GM18498 (cell line): ENCODE measurements at regions not wholly inside any gene's neighbourhood (a gene's known extent, or its start where the extent isn't known, plus 50 kb on each side); places are given as distances from the start of the nearest gene placed in this dataset.
A peak's percentile ranks its signal among the peaks of the same experiment; 100 is the strongest.

Experiments used
- ATAC-seq: cut with Tn5 transposase; IDR thresholded peaks from one replicate; pipeline ENCODE4 v1.9.1; 2021; ENCODE audit warnings: mild to moderate bottlenecking, moderate library complexity; ENCODE audit not compliant: unreplicated experiment

- ATAC-seq: no peak
Measured at GRCh38 chr3:67828486-67829010, 174.1 kb upstream of the SUCLG2 start.

- ATAC-seq: no peak
Measured at GRCh38 chr3:67821135-67821534, 166.7 kb upstream of the SUCLG2 start.

- ATAC-seq: no peak
Measured at GRCh38 chr3:67819447-67819846, 165.0 kb upstream of the SUCLG2 start.

GRCh38 chr3:67809370-67809935, 155.0 kb upstream of the SUCLG2 start:
- no peak for ATAC-seq

GRCh38 chr3:67808906-67809305, 154.5 kb upstream of the SUCLG2 start:
- ATAC-seq: no peak

GRCh38 chr3:67804578-67804977, 150.2 kb upstream of the SUCLG2 start:
- no peak for ATAC-seq

GRCh38 chr3:67804089-67804488, 149.7 kb upstream of the SUCLG2 start:
- ATAC-seq: no peak

GRCh38 chr3:67798412-67798811, 144.0 kb upstream of the SUCLG2 start:
- no peak for ATAC-seq

- ATAC-seq: no peak
Measured at GRCh38 chr3:67791620-67792019, 137.2 kb upstream of the SUCLG2 start.

GRCh38 chr3:67790043-67790442, 135.6 kb upstream of the SUCLG2 start:
- ATAC-seq: peak; percentile 88

GRCh38 chr3:67788396-67788795, 134.0 kb upstream of the SUCLG2 start:
- ATAC-seq: no peak

GRCh38 chr3:67783281-67784250, 129.2 kb upstream of the SUCLG2 start:
- no peak for ATAC-seq

GRCh38 chr3:67781871-67782270, 127.5 kb upstream of the SUCLG2 start:
- no peak for ATAC-seq

GRCh38 chr3:67781218-67781617, 126.8 kb upstream of the SUCLG2 start:
- no peak for ATAC-seq

GRCh38 chr3:67774676-67775075, 120.3 kb upstream of the SUCLG2 start:
- no peak for ATAC-seq

GRCh38 chr3:67765575-67765974, 111.2 kb upstream of the SUCLG2 start:
- no peak for ATAC-seq

GRCh38 chr3:67745296-67745695, 90.9 kb upstream of the SUCLG2 start:
- no peak for ATAC-seq

GRCh38 chr3:67744699-67745098, 90.3 kb upstream of the SUCLG2 start:
- ATAC-seq: no peak

GRCh38 chr3:67739851-67740250, 85.4 kb upstream of the SUCLG2 start:
- no peak for ATAC-seq

GRCh38 chr3:67737906-67738865, 83.8 kb upstream of the SUCLG2 start:
- ATAC-seq: no peak

GRCh38 chr3:67737140-67737539, 82.7 kb upstream of the SUCLG2 start:
- no peak for ATAC-seq
